ENCODE measurements at regions not wholly inside any gene's neighbourhood (a gene's known extent, or its start where the extent isn't known, plus 50 kb on each side); places are given as distances from the start of the nearest gene placed in this dataset.

- DNase-seq (ENCODE audit: low read depth) = no peak
These were observed 171.9 kb upstream of the GPR12 start for GRCh38 chr13:26932465-26932864.

- DNase-seq (ENCODE audit: low read depth) = peak; percentile 28
These were observed 169.6 kb upstream of the GPR12 start for GRCh38 chr13:26929971-26930730.

- DNase-seq (ENCODE audit: low read depth) = no peak
These were observed 166.9 kb upstream of the GPR12 start for GRCh38 chr13:26927511-26927910.

- no peak for DNase-seq (ENCODE audit: low read depth)
These were observed 165.8 kb upstream of the GPR12 start for GRCh38 chr13:26926371-26926770.

GRCh38 chr13:26923824-26924605, 163.4 kb upstream of the GPR12 start:
- DNase-seq (ENCODE audit: low read depth) = no peak

- DNase-seq (ENCODE audit: low read depth) = no peak
These were observed 161.3 kb upstream of the GPR12 start for GRCh38 chr13:26921918-26922317.

GRCh38 chr13:26920614-26921355, 160.2 kb upstream of the GPR12 start:
- DNase-seq (ENCODE audit: low read depth) = no peak

GRCh38 chr13:26919732-26920131, 159.1 kb upstream of the GPR12 start:
- DNase-seq (ENCODE audit: low read depth) = no peak

- no peak for DNase-seq (ENCODE audit: low read depth)
These were observed 158.7 kb upstream of the GPR12 start for GRCh38 chr13:26919311-26919710.

GRCh38 chr13:26914624-26915023, 154.0 kb upstream of the GPR12 start:
- DNase-seq (ENCODE audit: low read depth) = no peak

- no peak for DNase-seq (ENCODE audit: low read depth)
These were observed 153.6 kb upstream of the GPR12 start for GRCh38 chr13:26914148-26914547.

- no peak for DNase-seq (ENCODE audit: low read depth)
These were observed 150.3 kb upstream of the GPR12 start for GRCh38 chr13:26910754-26911465.

GRCh38 chr13:26909477-26909876, 148.9 kb upstream of the GPR12 start:
- no peak for DNase-seq (ENCODE audit: low read depth)

- DNase-seq (ENCODE audit: low read depth) = no peak
These were observed 147.5 kb upstream of the GPR12 start for GRCh38 chr13:26908126-26908525.

GRCh38 chr13:26899202-26899601, 138.6 kb upstream of the GPR12 start:
- no peak for DNase-seq (ENCODE audit: low read depth)

GRCh38 chr13:26897706-26898550, 137.3 kb upstream of the GPR12 start:
- DNase-seq (ENCODE audit: low read depth) = no peak

GRCh38 chr13:26896986-26897668, 136.5 kb upstream of the GPR12 start:
- no peak for DNase-seq (ENCODE audit: low read depth)

- no peak for DNase-seq (ENCODE audit: low read depth)
These were observed 135.4 kb upstream of the GPR12 start for GRCh38 chr13:26895808-26896466.

- no peak for DNase-seq (ENCODE audit: low read depth)
These were observed 134.7 kb upstream of the GPR12 start for GRCh38 chr13:26895081-26895807.
